Urinary bladder (tissue), 3 donors: ENCODE measurements at regions not wholly inside any gene's neighbourhood (a gene's known extent, or its start where the extent isn't known, plus 50 kb on each side); places are given as distances from the start of the nearest gene placed in this dataset.

Experiments used
- DNase-seq: peaks from one replicate; pipeline ENCODE4 v3.0.0-alpha.2; 2015; ENCODE audit errors: extremely low spot score
- H3K27ac ChIP-seq: one replicate; pipeline ENCODE4 v1.5.1; 2013; ENCODE audit warnings: low read depth, mild to moderate bottlenecking, moderate library complexity
- H3K36me3 ChIP-seq: one replicate; pipeline ENCODE4 v1.6.1; 2013; ENCODE audit warnings: mild to moderate bottlenecking, moderate library complexity; ENCODE audit not compliant: insufficient read depth
- H3K4me1 ChIP-seq: one replicate; pipeline ENCODE4 v1.6.1; 2013; ENCODE audit warnings: mild to moderate bottlenecking, moderate library complexity; ENCODE audit not compliant: insufficient read depth
- H3K4me3 ChIP-seq: one replicate; pipeline ENCODE4 v1.5.1; 2013; ENCODE audit warnings: low read depth, low read length
- WGBS: extraction: QIAGEN DNeasy Blood & Tissue Kit; methylation state at CpG from one replicate; pipeline ENCODE4 v1.1.7; 2013; 5-methylcytosine and 5-hydroxymethylcytosine counted together
- donor health status: healthy with polysubstance abuse.
- donor health status: healthy.

DNA sequence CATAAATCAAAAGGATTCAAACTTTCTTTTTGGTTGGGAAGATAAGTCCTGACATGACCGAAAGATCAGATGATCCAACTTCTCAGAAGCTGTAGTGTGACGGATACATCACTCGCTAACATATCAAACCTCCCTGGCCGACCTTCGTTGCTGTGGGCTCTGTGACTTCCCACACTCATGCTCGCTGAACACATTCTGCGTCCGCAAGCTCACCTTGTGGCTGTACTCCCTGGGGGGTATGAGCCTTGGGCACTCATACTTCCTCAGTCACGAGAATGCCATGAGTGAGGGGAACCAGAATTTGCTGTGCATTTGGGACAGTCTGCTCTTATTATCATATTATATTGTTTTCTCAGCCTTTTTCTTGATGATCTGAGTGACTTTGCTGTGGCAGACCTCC lies 105.4 kb downstream of the RWDD3 start:
- no peak for DNase-seq
- H3K36me3 ChIP-seq: no peaks in the 10 kb centered on the region
- WGBS: 91% methylated on average over 9 of the region's 9 CpGs
- H3K27ac ChIP-seq: no peak overlapping the region
- no peak overlapping the region for H3K4me3 ChIP-seq
- no peaks in the 10 kb centered on the region for H3K4me1 ChIP-seq

DNA sequence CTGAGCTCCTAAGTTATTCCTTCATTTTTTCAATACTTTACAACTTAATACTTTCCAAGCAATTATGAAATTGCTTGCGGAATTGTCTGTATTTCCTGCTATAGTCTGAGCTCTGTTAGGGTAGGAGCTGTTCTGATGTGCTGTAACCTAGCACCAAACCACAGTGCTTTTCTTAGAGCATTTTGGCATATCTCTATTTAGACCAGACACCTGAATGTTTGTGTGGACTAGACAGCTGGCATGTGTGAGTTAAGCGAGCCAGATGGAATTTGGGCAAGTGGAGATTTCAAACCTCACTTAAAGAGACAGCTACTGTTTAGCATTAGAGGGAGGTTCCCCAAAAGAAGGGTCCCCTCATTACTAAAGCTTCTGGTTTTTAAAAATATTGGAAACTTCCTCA lies 106.1 kb downstream of the RWDD3 start:
- H3K4me3 ChIP-seq: no peak overlapping the region
- WGBS: 27% methylated on average over 2 of the region's 2 CpGs
- no peaks in the 10 kb centered on the region for H3K36me3 ChIP-seq
- H3K4me1 ChIP-seq: no peaks in the 10 kb centered on the region
- no peak overlapping the region for H3K27ac ChIP-seq
- no peak for DNase-seq

DNA sequence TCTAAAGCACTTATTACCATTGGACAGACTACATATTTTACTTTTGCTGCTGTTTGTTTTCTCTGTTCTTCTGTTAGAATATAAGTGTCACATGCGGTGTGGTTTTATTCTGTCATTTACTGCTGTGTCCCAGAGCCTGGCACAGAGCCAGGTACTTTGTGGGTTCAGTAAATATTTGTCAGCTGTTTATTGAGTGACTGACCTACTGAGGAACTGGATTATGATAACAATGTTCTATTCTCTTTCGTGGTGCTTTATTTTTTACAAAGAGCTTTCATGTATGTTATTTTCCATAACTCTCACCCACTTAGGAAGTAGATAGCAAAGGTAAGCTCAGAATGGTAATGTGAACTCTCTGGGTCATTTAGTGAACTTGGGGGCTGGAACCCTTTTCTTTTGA lies 118.8 kb downstream of the RWDD3 start:
- H3K4me3 ChIP-seq: no peak overlapping the region
- H3K27ac ChIP-seq: no peak overlapping the region
- no peak for DNase-seq
- 43% methylated on average over 2 of the region's 2 CpGs for WGBS
- no peaks in the 10 kb centered on the region for H3K4me1 ChIP-seq
- H3K36me3 ChIP-seq: no peaks in the 10 kb centered on the region

DNA sequence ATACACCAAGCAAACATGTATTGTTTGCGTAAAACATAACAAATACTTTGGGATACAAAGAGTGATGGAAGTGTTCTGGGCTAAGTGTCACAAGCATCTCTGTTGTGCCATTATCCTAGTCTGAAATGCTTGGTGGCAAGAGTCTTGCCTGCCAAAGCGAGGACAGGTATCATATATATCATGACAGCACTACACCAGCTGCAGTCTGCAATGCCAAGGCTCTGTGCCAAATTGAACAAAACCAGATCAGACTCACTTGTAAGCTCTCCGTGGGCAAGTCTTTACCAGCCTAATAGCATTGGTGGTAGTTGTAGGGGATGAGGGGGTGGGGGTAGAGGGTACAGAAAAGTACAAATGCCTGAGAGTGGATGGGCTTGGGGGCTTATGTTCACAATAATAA lies 119.2 kb downstream of the RWDD3 start:
- no peak overlapping the region for H3K27ac ChIP-seq
- no peaks in the 10 kb centered on the region for H3K4me1 ChIP-seq
- no peaks in the 10 kb centered on the region for H3K36me3 ChIP-seq
- no peak for DNase-seq
- WGBS: 45% methylated on average over 3 of the region's 3 CpGs
- no peak overlapping the region for H3K4me3 ChIP-seq

DNA sequence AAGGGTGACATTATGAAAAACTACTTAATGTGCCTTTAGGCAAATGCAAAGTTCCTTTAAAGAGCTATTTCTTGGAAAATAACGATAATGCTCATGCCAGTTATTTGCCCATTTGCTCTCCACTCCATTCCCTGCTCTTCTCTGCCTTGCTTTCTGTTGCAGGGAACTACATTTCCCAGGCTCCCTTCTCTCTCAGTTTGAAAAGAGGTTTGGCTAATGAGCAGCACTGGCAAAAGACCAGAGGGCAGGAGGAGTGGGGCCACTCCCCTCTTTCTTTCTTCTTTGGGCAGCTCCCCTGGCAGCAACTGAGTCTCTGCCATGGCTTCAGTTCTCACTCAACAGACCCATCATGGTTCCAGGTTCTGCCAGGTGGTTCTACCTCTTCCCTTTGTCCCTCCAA lies 130.5 kb downstream of the RWDD3 start:
- Histone ChIP-seq H3K4me3 (no peak overlapping the region), H3K36me3 (no peaks in the 10 kb centered on the region), H3K4me1 (no peaks in the 10 kb centered on the region), H3K27ac (no peak overlapping the region)
- 95% methylated on average over 1 of the region's 1 CpG for WGBS
- DNase-seq: no peak

DNA sequence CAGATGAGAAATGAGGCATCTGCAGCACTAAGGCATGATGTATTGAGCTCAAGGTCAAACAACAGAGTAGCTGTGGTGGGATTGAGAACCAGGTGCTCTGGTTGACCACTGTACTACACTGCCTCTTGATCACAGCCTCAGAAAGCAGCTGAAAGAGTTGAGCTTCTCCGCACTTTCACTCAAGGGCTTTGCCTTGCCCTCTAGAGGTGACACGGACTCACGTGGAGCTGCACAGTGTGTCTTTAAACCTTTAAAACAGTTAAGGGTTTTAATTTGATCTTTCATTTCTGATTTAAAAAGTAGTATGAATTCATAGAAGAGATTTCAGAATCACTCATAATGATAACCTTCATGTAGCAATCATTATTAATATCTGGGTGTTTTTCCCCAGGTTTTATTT lies 132.5 kb downstream of the RWDD3 start:
- WGBS: 90% methylated on average over 3 of the region's 3 CpGs
- Histone ChIP-seq H3K4me3 (no peak overlapping the region), H3K4me1 (no peaks in the 10 kb centered on the region), H3K36me3 (no peaks in the 10 kb centered on the region), H3K27ac (no peak overlapping the region)
- DNase-seq: no peak

DNA sequence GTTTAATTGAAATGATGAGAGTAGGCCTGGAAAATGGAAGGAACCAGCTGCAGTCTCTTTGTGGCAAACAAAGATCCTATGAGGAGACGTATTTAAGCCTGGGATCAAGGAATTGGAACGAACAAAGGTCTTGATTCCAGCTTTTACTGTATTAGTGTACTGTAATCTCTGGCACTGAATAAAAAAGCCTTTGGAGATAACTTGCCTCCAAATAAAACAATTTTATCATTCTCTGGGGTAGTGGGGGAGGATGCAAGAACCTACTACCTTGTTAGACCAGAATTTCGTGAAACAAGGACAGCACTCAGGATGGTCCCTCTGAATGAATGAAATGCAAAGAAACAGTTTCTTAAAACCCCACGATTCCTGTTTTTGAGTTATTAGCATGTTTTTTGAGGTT lies 134.2 kb downstream of the RWDD3 start:
- no peaks in the 10 kb centered on the region for H3K4me1 ChIP-seq
- H3K4me3 ChIP-seq: no peak overlapping the region
- WGBS: 26% methylated on average over 4 of the region's 4 CpGs
- no peak overlapping the region for H3K27ac ChIP-seq
- no peaks in the 10 kb centered on the region for H3K36me3 ChIP-seq
- DNase-seq: no peak

DNA sequence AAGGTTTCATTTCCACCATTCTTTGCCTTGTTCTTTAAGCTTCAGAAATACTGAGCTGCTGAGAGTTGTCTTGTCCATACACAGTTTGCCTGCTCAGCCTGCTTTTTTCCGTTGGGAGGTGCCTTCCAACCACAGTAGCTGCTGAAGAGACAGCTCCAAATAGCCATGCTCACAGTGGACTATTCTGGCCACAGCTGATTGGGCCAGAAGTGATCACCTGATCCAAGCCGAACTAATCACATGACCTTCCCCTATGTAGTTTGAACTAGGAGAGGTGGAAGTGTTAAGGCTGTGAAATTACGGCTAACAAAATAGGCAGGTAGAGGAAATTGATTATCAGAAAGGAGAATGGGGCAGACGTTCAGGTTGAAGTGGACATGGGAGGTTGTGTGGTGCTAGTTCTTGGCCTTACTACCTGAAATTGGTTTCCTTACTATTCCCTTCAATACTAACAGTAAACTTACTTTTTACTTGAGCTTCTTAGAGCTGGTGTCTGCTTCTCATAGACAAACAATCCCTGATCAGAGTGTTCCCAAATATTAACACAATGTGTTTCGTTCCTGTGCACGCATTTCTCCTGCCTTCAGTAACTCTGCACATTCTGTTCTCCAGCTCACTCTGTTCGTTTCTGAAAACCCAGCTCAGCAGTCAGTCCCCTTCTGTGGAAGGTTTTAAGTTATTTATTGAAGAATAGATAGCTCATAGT lies 136.1 kb downstream of the RWDD3 start:
- no peaks in the 10 kb centered on the region for H3K4me1 ChIP-seq
- H3K36me3 ChIP-seq: no peaks in the 10 kb centered on the region
- no peak overlapping the region for H3K4me3 ChIP-seq
- no peak overlapping the region for H3K27ac ChIP-seq
- WGBS: 76% methylated on average over 7 of the region's 7 CpGs
- no peak for DNase-seq

DNA sequence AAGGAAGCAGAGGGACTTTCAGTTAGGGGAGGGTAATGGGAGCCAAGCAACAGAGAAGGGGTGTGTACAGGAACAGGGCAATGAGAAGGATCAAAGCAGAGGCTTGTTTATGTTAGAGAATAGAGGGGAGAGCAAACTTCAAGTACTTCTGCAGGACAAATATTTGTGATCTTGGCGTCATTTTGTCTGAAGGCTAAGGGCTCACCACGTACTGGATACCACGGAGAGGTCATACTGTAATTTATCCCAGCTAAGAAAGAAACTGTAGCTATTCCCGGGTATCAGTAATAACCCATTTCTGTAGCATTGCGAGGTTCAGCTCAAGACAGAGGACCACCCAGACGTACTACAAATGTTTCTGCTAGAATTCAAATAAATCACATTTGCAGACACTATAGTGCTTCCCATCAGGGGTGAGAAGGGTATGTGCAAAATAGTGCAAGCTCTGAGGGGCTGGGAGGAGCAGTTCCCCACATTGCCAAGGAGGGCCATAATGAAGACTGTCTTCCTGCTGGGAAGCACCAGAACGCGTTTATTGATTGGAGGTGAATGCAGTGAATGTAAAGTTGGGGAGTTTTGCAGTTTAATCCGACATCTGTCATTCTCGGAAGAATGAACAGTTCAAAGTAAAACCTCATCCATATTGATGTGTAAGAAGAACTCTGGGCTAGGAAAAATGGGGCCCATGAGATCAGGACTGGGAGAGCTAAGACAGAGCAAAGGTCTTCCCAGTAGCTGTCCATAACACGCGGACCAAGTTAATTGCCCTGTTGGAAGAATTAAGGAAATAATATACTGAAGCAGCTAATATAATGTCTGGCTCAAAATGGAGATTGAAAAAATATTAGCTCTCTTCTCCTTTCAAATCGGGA lies 136.9 kb downstream of the RWDD3 start:
- no peaks in the 10 kb centered on the region for H3K36me3 ChIP-seq
- peak; percentile 36 for DNase-seq
- H3K27ac ChIP-seq: no peak overlapping the region
- H3K4me3 ChIP-seq: no peak overlapping the region
- 66% methylated on average over 13 of the region's 13 CpGs for WGBS
- H3K4me1 ChIP-seq: no peaks in the 10 kb centered on the region

DNA sequence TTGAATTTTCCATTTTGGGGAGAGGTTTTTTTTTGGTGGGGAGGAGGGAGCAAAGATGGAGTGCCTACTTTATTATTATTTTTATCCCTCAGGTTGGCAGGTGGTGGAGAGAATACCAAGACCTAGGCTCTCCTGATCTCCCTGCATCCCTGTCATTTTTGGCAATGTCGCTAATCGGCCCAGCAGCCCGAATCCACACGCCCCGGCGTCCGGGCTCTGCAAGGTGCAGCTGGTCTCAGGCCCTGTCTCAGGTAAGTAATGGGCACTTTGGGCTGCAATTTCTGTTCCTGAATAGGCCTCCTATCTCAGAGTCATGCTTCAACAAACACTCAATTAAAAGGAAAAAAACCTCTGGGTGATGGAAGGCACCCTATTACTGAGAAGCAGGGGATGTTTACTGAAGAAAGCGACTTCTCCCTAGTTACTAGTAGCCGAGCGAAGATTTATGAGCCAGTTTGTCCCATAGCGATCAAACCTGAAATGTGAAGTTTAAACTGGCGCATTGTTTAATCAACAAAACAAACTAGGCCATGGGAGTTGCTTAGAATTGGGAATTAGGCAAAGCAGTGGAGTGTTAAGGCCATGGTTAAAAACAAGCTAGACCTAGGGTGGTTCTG lies 137.8 kb downstream of the RWDD3 start:
- no peak for DNase-seq

DNA sequence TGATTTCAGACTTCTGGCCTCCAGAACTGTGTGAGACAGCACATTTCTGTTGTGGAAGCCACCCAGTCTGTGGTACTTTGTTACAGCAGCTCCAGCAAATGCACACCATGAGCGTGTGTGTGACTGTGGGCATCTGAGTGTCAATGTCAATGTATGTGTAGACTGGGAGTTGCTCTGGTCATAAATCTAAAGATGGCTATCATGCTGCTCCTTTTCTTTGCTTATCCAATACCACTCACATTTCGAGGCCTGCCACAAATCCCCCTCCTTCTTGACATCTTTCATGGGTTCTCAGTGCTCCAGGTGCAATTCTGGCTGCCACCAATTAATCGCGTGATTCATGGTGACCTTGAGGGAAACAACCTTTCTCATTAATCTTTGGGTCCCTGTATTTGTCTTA lies 141.2 kb downstream of the RWDD3 start:
- no peaks in the 10 kb centered on the region for H3K4me1 ChIP-seq
- H3K4me3 ChIP-seq: no peak overlapping the region
- 85% methylated on average over 4 of the region's 4 CpGs for WGBS
- no peak overlapping the region for H3K27ac ChIP-seq
- DNase-seq: no peak
- H3K36me3 ChIP-seq: no peaks in the 10 kb centered on the region

More for the DNA sequence above, 137.8 kb downstream of the RWDD3 start:
- WGBS: 91% methylated on average over 12 of the region's 12 CpGs
- Histone ChIP-seq H3K36me3 (no peaks in the 10 kb centered on the region), H3K4me3 (no peak overlapping the region), H3K27ac (no peak overlapping the region), H3K4me1 (no peaks in the 10 kb centered on the region)

DNA sequence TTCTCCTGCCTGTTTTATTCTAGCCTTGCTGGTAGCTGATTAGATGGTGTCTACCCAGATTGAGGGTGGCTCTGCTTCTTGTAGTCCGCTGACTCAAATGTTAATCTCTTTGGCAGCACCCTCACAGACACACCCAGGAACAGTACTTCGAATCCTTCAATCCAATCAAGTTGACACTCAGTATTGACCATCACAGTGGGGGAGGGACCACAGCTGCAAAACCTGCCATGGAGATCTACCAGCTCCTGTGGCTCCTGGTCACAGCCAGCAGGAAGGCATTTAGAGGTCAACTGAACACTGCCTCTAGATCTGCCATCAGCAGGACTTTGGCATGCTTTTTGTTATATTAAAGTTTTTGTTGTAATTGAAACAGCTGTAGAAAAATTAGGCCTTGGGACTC lies 146.9 kb downstream of the RWDD3 start:
- DNase-seq: no peak
- no peak overlapping the region for H3K27ac ChIP-seq
- H3K36me3 ChIP-seq: no peaks in the 10 kb centered on the region
- H3K4me3 ChIP-seq: no peak overlapping the region
- H3K4me1 ChIP-seq: no peaks in the 10 kb centered on the region
- 82% methylated on average over 2 of the region's 2 CpGs for WGBS

DNA sequence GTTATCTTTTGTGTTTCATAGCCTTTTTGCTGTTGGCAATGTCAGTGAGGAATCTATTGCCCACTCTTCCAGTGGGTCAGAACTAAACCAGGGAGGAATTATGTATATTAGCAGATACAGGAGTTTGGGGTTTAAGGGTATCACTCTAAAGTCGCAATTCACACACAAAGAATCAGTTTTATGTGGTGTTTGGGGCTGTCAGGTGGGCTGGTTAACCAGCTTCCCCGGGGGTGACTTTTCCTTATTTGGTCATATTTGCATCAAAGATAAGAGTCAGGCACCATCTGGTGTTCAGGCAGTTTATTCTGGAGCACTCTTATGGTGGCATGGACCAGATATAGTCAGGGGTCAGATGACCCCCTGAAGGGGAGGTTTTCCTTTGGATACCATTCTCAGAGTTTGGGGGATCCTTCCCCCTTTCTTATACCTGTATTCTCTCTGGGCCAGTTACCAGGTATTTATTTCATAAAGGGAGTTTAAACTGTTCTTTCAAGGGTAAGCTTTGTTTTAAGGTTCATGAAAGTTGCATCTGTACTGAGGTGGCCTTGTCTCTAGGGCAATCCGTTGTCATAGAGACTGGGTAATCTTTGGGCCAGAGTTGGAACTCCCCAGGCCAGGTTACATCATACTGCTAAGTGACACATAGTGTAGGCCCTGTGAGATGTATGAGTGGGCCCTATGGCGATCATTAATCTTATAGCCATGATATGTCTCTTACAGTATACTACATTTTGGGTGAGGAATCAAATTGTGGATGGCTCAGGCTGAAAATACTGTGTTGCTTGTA lies 148.2 kb downstream of the RWDD3 start:
- Histone ChIP-seq H3K4me3 (no peak overlapping the region), H3K4me1 (no peaks in the 10 kb centered on the region), H3K36me3 (no peaks in the 10 kb centered on the region), H3K27ac (no peak overlapping the region)
- 76% methylated on average over 4 of the region's 4 CpGs for WGBS
- DNase-seq: no peak
